Keratinocyte (primary cell): ENCODE measurements at regions not wholly inside any gene's neighbourhood (a gene's known extent, or its start where the extent isn't known, plus 50 kb on each side); places are given as distances from the start of the nearest gene placed in this dataset.

Source experiments
- DNase-seq: peaks from one replicate; pipeline ENCODE4 v3.0.0-alpha.2; 2011; ENCODE audit warnings: low read depth, missing footprints, low spot score
- FAIRE-seq: peaks from 2 replicates; lab custom pipeline; 2011; peaks lifted over from hg19 to GRCh38; lab: Jason Lieb, UNC
- H2AFZ ChIP-seq: 2 replicates; pipeline ENCODE4 v1.6.0; 2012; ENCODE audit warnings: low read length, control low read depth, inconsistent platforms; ENCODE audit not compliant: control insufficient read depth
- H3K27ac ChIP-seq: 2 replicates; pipeline ENCODE4 v1.5.1; 2011; ENCODE audit warnings: low read length; ENCODE audit not compliant: control insufficient read depth, insufficient read depth
- H3K27me3 ChIP-seq: 3 replicates; pipeline ENCODE4 v1.6.0; 2011; ENCODE audit warnings: low read length; ENCODE audit not compliant: control insufficient read depth, insufficient read depth; ENCODE audit errors: extremely low read depth
- H3K36me3 ChIP-seq, 2 experiments: 2 replicates in 1 of 2; 3 replicates in 1 of 2; pipeline ENCODE4 v1.5.1; 2011; ENCODE audit warnings: low read length in 2 of 2, mild to moderate bottlenecking in 1 of 2; ENCODE audit not compliant: control insufficient read depth in 2 of 2, insufficient read depth in 2 of 2; ENCODE audit errors: extremely low read depth in 1 of 2
- H3K4me1 ChIP-seq: 3 replicates; pipeline ENCODE4 v1.5.1; 2011; ENCODE audit warnings: low read length; ENCODE audit not compliant: control insufficient read depth, insufficient read depth; ENCODE audit errors: extremely low read depth
- H3K4me2 ChIP-seq: 3 replicates; pipeline ENCODE4 v1.6.0; 2011; ENCODE audit warnings: low read depth, low read length; ENCODE audit not compliant: control insufficient read depth, insufficient read depth; ENCODE audit errors: extremely low read depth
- H3K4me3 ChIP-seq, 3 experiments: fragments of 200-600 bp in 1 of 3; sonication (generic) in 1 of 3; 2 replicates in 2 of 3; 3 replicates in 1 of 3; pipeline ENCODE4 v1.5.1; 2011 to 2016; ENCODE audit warnings: low read length in 3 of 3, mild to moderate bottlenecking in 3 of 3, control low read depth in 2 of 3, inconsistent platforms in 1 of 3, low read depth in 1 of 3, mixed read lengths in 1 of 3, mixed run types in 1 of 3, moderate library complexity in 1 of 3; ENCODE audit not compliant: control insufficient read depth in 2 of 3, insufficient read depth in 2 of 3; ENCODE audit errors: extremely low read depth in 1 of 3
- H3K79me2 ChIP-seq: 2 replicates; pipeline ENCODE4 v1.6.0; 2012; ENCODE audit warnings: low read length; ENCODE audit not compliant: control insufficient read depth, insufficient read depth
- H3K9ac ChIP-seq: 3 replicates; pipeline ENCODE4 v1.6.0; 2011; ENCODE audit warnings: low read length; ENCODE audit not compliant: control insufficient read depth, insufficient read depth; ENCODE audit errors: extremely low read depth
- H3K9me1 ChIP-seq: 3 replicates; pipeline ENCODE4 v1.6.0; 2011; ENCODE audit warnings: low read length; ENCODE audit not compliant: control insufficient read depth, insufficient read depth; ENCODE audit errors: extremely low read depth
- H3K9me3 ChIP-seq: 2 replicates; pipeline ENCODE4 v1.5.1; 2012; ENCODE audit warnings: low read depth, low read length; ENCODE audit not compliant: control insufficient read depth
- H4K20me1 ChIP-seq: 3 replicates; pipeline ENCODE4 v1.6.0; 2011; ENCODE audit warnings: low read length; ENCODE audit not compliant: control insufficient read depth, insufficient read depth; ENCODE audit errors: extremely low read depth
- EZH2 ChIP-seq: IDR thresholded peaks from one replicate; pipeline ENCODE4 v1.6.1; 2012; ENCODE audit warnings: inconsistent platforms, mild to moderate bottlenecking, low read length, moderate library complexity
- dilution Hi-C: fragments of 300-500 bp; cut with MboI; formaldehyde crosslinking; loops from one replicate; pipeline ENCODE4 v1.7.0; 2020; ENCODE audit warnings: low sequenced_read_pairs; ENCODE audit not compliant: extremely low pct_ligation_motif_present
- TF ChIP-seq, protein P1 (sequence below), 3 experiments: IDR thresholded peaks in 1 of 3; conservative IDR thresholded peaks in 1 of 3; optimal IDR thresholded peaks in 1 of 3; 2 replicates in 2 of 3; 3 replicates in 1 of 3; pipeline versions ENCODE3 to v1.5.1; 2011; ENCODE audit warnings: low read length in 3 of 3, mild to moderate bottlenecking in 3 of 3, moderate library complexity in 2 of 3, control low read depth in 1 of 3, inconsistent platforms in 1 of 3; ENCODE audit not compliant: insufficient read depth in 2 of 3; ENCODE audit errors: extremely low read depth in 1 of 3

DNA sequence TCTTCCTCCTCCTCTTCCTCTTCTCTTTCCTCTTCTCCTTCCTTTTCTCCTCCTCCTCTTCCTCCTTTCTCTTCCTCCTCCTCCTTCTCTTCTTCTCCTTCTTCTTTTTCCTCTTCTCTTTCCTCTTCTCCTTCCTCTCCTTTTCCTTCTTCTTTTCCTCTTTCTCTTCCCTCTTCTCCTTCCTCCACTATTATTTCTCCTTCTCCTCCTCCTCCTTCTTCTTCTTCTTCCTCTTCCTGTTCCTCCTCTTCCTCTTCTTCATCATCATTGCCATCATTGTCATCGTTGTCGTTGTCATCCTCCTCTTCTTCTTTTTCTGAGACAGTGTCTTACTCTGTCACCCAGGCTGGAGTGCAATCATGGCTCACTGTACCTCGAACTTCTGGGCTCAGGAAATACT, 256.3 kb upstream of the SOX4 start:
- H3K9me1 ChIP-seq = no peaks in the 10 kb centered on the region
- FAIRE-seq (no peak), DNase-seq (no peak)
- H3K36me3 ChIP-seq = no peaks in the 10 kb centered on the region
- H3K9ac ChIP-seq = no peak overlapping the region
- H3K27me3 ChIP-seq = no peaks in the 10 kb centered on the region
- no peaks in the 10 kb centered on the region for H4K20me1 ChIP-seq
- no peak overlapping the region for H2AFZ ChIP-seq
- no peaks in the 10 kb centered on the region for H3K9me3 ChIP-seq
- no peaks in the 10 kb centered on the region for H3K79me2 ChIP-seq
- no peak overlapping the region for H3K4me3 ChIP-seq
- TF ChIP-seq, protein P1, sequence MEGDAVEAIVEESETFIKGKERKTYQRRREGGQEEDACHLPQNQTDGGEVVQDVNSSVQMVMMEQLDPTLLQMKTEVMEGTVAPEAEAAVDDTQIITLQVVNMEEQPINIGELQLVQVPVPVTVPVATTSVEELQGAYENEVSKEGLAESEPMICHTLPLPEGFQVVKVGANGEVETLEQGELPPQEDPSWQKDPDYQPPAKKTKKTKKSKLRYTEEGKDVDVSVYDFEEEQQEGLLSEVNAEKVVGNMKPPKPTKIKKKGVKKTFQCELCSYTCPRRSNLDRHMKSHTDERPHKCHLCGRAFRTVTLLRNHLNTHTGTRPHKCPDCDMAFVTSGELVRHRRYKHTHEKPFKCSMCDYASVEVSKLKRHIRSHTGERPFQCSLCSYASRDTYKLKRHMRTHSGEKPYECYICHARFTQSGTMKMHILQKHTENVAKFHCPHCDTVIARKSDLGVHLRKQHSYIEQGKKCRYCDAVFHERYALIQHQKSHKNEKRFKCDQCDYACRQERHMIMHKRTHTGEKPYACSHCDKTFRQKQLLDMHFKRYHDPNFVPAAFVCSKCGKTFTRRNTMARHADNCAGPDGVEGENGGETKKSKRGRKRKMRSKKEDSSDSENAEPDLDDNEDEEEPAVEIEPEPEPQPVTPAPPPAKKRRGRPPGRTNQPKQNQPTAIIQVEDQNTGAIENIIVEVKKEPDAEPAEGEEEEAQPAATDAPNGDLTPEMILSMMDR (optimal IDR thresholded peaks at IDR 0.05 in 1 of 3, IDR thresholded peaks at IDR 0.05 in 1 of 3, conservative IDR thresholded peaks at IDR 0.05 in 1 of 3; ENCODE audit: extremely low read depth in 1 of 3, insufficient read depth in 2 of 3, low read length in 3 of 3) = no peak
- no peak for TF ChIP-seq EZH2
- H3K27ac ChIP-seq = no peak overlapping the region
- H3K4me2 ChIP-seq = no peak overlapping the region
- H3K4me1 ChIP-seq = no peaks in the 10 kb centered on the region
- dilution Hi-C loops = no loop called here

DNA sequence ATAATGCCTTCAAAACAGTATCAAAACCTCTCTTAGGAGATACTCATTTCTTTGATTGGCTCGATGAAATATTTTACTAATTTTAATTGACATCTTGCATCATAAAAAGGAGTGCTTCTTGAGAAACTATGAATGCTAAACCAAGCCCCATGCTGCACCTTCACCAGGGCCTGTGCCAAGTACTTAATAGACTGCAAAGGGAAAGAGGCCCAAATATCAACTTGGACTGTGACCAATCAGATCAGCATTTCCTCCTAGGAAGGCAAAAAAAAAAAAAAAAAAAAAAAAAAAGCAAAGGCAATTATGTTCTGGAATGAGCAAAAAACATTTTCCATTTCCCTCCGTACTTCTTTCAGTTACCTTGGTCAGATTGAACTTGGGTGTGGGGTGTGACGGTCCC, 253.0 kb upstream of the SOX4 start:
- H3K79me2 ChIP-seq = no peaks in the 10 kb centered on the region
- H3K4me3 ChIP-seq = no peak overlapping the region
- no peaks in the 10 kb centered on the region for H3K27me3 ChIP-seq
- H3K9me1 ChIP-seq = no peaks in the 10 kb centered on the region
- no peaks in the 10 kb centered on the region for H4K20me1 ChIP-seq
- H3K9me3 ChIP-seq = no peaks in the 10 kb centered on the region
- no peak for FAIRE-seq
- H3K4me1 ChIP-seq = no peaks in the 10 kb centered on the region
- H3K36me3 ChIP-seq = no peaks in the 10 kb centered on the region
- no peak overlapping the region for H2AFZ ChIP-seq
- no peak overlapping the region for H3K27ac ChIP-seq
- dilution Hi-C loops = no loop called here
- no peak for DNase-seq
- no peak overlapping the region for H3K9ac ChIP-seq
- no peak for TF ChIP-seq EZH2
- TF ChIP-seq, protein P1 (optimal IDR thresholded peaks at IDR 0.05 in 1 of 3, IDR thresholded peaks at IDR 0.05 in 1 of 3, conservative IDR thresholded peaks at IDR 0.05 in 1 of 3; ENCODE audit: extremely low read depth in 1 of 3, insufficient read depth in 2 of 3, low read length in 3 of 3) = no peak
- no peak overlapping the region for H3K4me2 ChIP-seq
